B cell (primary cell): ENCODE measurements at regions not wholly inside any gene's neighbourhood (a gene's known extent, or its start where the extent isn't known, plus 50 kb on each side); places are given as distances from the start of the nearest gene placed in this dataset.

ENCODE experiments used
- ATAC-seq: fragments of 200-7000 bp; cut with Tn5 transposase; one replicate; pipeline ENCODE4 v1.10.0; 2021; ENCODE audit warnings: low read depth, mild to moderate bottlenecking, moderate number of reproducible peaks, moderate library complexity
- CTCF ChIA-PET: fragments of 350-600 bp; sonication (Branson Sonifier 250); formaldehyde crosslinking; loops from one replicate; lab custom pipeline; 2021; ENCODE audit warnings: antibody characterized with exemption, inconsistent platforms; lab: Charles Lee
- POLR2A ChIA-PET: fragments of 350-600 bp; sonication (Branson Sonifier 250); formaldehyde crosslinking; loops from one replicate; lab custom pipeline; 2021; ENCODE audit warnings: antibody characterized with exemption; lab: Charles Lee
- DNase-seq: peaks from one replicate; pipeline ENCODE4 v3.0.0; 2013
- H2AFZ ChIP-seq: 2 replicates; pipeline ENCODE4 v1.6.1; 2012; ENCODE audit warnings: mild to moderate bottlenecking, low read depth, low read length; ENCODE audit not compliant: insufficient read depth, poor library complexity, severe bottlenecking
- H3K27ac ChIP-seq, 2 donors: 1 replicate in 1 of 2; 2 replicates in 1 of 2; pipeline ENCODE4 v1.5.1; 2012 to 2013; ENCODE audit warnings: low read length in 2 of 2, mild to moderate bottlenecking in 2 of 2, moderate library complexity in 1 of 2
- H3K27me3 ChIP-seq, 4 experiments: fragments of 200-600 bp in 1 of 4; sonication (generic) in 1 of 4; replicated peaks in 1 of 4; 1 replicate in 2 of 4; 2 replicates in 2 of 4; pipeline versions ENCODE4 v1.6.1 to v1.7.0; 2013 to 2016; ENCODE audit warnings: low read length in 3 of 4, mild to moderate bottlenecking in 2 of 4, mixed read lengths in 1 of 4, moderate library complexity in 1 of 4; ENCODE audit not compliant: insufficient read depth in 4 of 4, control insufficient read depth in 3 of 4; ENCODE audit errors: control extremely low read depth in 1 of 4
- H3K36me3 ChIP-seq, 2 experiments: replicated peaks in 1 of 2; 1 replicate in 1 of 2; 2 replicates in 1 of 2; pipeline versions ENCODE4 v1.6.1 to v1.7.1; 2013; ENCODE audit warnings: low read length in 1 of 2; ENCODE audit not compliant: insufficient read depth in 2 of 2, control insufficient read depth in 1 of 2; ENCODE audit errors: control extremely low read depth in 1 of 2, extremely low read depth in 1 of 2
- H3K4me1 ChIP-seq, 2 donors: fragments of 200-600 bp in 1 of 2; sonication (generic) in 1 of 2; 1 replicate in 1 of 2; 2 replicates in 1 of 2; pipeline versions ENCODE4 v1.5.1 to v1.6.1; 2013 to 2017; ENCODE audit warnings: low read length in 2 of 2; ENCODE audit not compliant: control insufficient read depth in 2 of 2, insufficient read depth in 2 of 2
- H3K4me2 ChIP-seq: replicated peaks from 2 replicates; pipeline ENCODE3; 2012; ENCODE audit warnings: mild to moderate bottlenecking, low read depth, low read length; ENCODE audit not compliant: poor library complexity, severe bottlenecking
- H3K4me3 ChIP-seq, 5 experiments: fragments of 200-600 bp in 1 of 5; sonication (generic) in 1 of 5; 1 replicate in 3 of 5; 2 replicates in 2 of 5; pipeline versions ENCODE4 v1.5.1 to v1.7.0; 2011 to 2016; ENCODE audit warnings: low read length in 4 of 5, mild to moderate bottlenecking in 4 of 5, low read depth in 2 of 5, control low read depth in 1 of 5, moderate library complexity in 1 of 5; ENCODE audit not compliant: insufficient read depth in 1 of 5; ENCODE audit errors: control extremely low read depth in 1 of 5, extremely low read depth in 1 of 5
- H3K79me2 ChIP-seq: fragments of 200-600 bp; sonication (generic); one replicate; pipeline ENCODE4 v1.6.0; 2016; ENCODE audit warnings: low read length; ENCODE audit not compliant: control insufficient read depth, insufficient read depth
- H3K9ac ChIP-seq: fragments of 200-600 bp; sonication (generic); 2 replicates; pipeline ENCODE4 v1.6.1; 2017; ENCODE audit warnings: mild to moderate bottlenecking, low read length, moderate library complexity
- H3K9me3 ChIP-seq, 3 donors: one replicate each; pipeline versions ENCODE4 v1.6.1 to v1.7.1; 2013; ENCODE audit warnings: low read length in 2 of 3; ENCODE audit not compliant: control insufficient read depth in 2 of 3, insufficient read depth in 1 of 3; ENCODE audit errors: control extremely low read depth in 1 of 3
- H4K20me1 ChIP-seq: 2 replicates; pipeline ENCODE4 v1.6.0; 2012; ENCODE audit warnings: mild to moderate bottlenecking, low read length; ENCODE audit not compliant: insufficient read depth, control insufficient read depth, poor library complexity, severe bottlenecking
- H3K27ac Mint-ChIP-seq: one replicate; pipeline ENCODE4 v1.8.0; 2021; ENCODE audit warnings: mixed read lengths
- H3K27me3 Mint-ChIP-seq: one replicate; pipeline ENCODE4 v1.8.0; 2021; ENCODE audit warnings: mixed read lengths
- H3K4me1 Mint-ChIP-seq: one replicate; pipeline ENCODE4 v1.8.0; 2021; ENCODE audit warnings: mixed read lengths
- H3K4me3 Mint-ChIP-seq: one replicate; pipeline ENCODE4 v1.8.0; 2021; ENCODE audit warnings: mixed read lengths
- H3K9me3 Mint-ChIP-seq: one replicate; pipeline ENCODE4 v1.8.0; 2022; ENCODE audit warnings: mixed read lengths; ENCODE audit not compliant: insufficient read depth
- EZH2 ChIP-seq: IDR thresholded peaks from 2 replicates; pipeline ENCODE4 v1.6.1; 2012; ENCODE audit warnings: borderline replicate concordance, low read depth, mild to moderate bottlenecking, moderate library complexity, low read length; ENCODE audit not compliant: insufficient read depth, poor library complexity, severe bottlenecking
- WGBS: methylation state at CpG from one replicate; pipeline ENCODE4 v1.1.5; 2013; ENCODE audit warnings: missing lambda C conversion rate; ENCODE audit not compliant: insufficient coverage; 5-methylcytosine and 5-hydroxymethylcytosine counted together
- intact Hi-C: fragments of 100-400 bp; cut with micrococcal nuclease; formaldehyde crosslinking; loops from one replicate; pipeline ENCODE4 v1.10.0; 2022
- TF ChIP-seq, protein P1 (sequence below): fragments of 200-600 bp; IDR thresholded peaks from one replicate; pipeline ENCODE4 v1.8.0; 2022; ENCODE audit warnings: antibody characterized with exemption, mild to moderate bottlenecking

DNA sequence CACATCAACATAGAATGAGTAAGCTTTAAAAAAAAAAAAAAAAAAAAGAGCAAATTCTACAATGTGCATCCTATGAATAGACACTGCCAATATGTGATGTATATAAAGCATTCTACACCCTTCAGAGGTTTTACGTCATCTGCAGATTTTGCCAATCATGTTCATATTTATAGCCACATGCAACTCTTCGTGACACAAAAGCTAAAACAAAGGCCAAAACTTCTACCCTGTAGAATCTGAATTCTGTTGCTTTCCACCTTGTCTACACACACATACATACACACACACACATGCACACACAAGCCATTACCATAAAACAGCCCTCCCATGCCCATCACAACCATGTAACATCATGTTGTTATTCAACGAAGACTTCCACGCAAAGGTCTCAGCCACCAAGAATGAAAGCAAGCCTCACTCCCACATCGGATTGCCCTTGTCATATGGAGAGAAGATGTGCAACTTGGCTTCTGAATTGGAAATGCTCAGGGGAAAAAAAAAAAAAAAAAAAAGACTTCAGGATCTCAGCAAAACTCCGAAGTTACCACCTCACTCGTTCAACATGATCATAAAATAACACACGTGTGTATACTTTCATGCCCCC is 479.4 kb upstream of the JARID2 start:
- no peak overlapping the region for H3K4me3 Mint-ChIP-seq
- Histone ChIP-seq H3K27me3 (no peaks in the 10 kb centered on the region), H3K4me1 (no peaks in the 10 kb centered on the region), H3K36me3 (no peaks in the 10 kb centered on the region), H3K4me2 (no peak overlapping the region), H3K79me2 (no peaks in the 10 kb centered on the region), H3K9me3 (no peaks in the 10 kb centered on the region), H3K4me3 (no peak overlapping the region), H4K20me1 (no peaks in the 10 kb centered on the region), H3K9ac (no peak overlapping the region), H3K27ac (no peak overlapping the region), H2AFZ (no peak overlapping the region)
- 100% methylated on average over 4 of the region's 8 CpGs for WGBS
- ATAC-seq = no peak
- ChIA-PET CTCF (interaction anchor here (0.5 to 0.7 kb wide), 2 partner anchors 109 to 1965 kb away, joined by 3 to 4 read pairs; no protein-coding TSS in a partner anchor), POLR2A (interaction anchor here (0.7 kb wide), 1 partner anchor 229 kb away, joined by 3 read pairs; no protein-coding TSS in a partner anchor)
- DNase-seq = no peak
- H3K4me1 Mint-ChIP-seq = peaks cover 4% of the 10 kb centered on the region
- intact Hi-C loops = no loop called here
- H3K9me3 Mint-ChIP-seq = no peaks in the 10 kb centered on the region
- no peak for TF ChIP-seq EZH2
- TF ChIP-seq, protein P1, sequence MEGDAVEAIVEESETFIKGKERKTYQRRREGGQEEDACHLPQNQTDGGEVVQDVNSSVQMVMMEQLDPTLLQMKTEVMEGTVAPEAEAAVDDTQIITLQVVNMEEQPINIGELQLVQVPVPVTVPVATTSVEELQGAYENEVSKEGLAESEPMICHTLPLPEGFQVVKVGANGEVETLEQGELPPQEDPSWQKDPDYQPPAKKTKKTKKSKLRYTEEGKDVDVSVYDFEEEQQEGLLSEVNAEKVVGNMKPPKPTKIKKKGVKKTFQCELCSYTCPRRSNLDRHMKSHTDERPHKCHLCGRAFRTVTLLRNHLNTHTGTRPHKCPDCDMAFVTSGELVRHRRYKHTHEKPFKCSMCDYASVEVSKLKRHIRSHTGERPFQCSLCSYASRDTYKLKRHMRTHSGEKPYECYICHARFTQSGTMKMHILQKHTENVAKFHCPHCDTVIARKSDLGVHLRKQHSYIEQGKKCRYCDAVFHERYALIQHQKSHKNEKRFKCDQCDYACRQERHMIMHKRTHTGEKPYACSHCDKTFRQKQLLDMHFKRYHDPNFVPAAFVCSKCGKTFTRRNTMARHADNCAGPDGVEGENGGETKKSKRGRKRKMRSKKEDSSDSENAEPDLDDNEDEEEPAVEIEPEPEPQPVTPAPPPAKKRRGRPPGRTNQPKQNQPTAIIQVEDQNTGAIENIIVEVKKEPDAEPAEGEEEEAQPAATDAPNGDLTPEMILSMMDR = no peak
- H3K27ac Mint-ChIP-seq = no peak overlapping the region
- no peaks in the 10 kb centered on the region for H3K27me3 Mint-ChIP-seq

DNA sequence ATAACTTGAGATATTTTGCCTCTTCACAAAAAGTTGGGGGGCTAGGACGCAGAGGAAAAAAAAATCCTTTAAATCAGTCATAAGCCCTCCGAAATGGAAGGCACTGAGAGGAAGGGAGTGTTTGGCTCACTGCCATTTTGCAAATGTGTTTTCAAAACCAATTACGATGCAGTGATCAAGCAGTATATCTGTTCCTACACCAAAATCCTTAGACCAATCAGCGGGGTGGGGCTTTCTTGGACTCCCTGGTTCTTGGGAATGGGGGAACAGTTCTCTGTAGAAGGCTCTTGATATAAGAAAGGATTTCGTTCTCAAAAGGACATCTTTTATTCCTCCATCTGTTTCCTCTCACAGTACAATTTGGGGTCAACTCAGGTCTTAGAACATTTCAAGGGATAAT is 478.6 kb upstream of the JARID2 start:
- Histone ChIP-seq H3K79me2 (no peaks in the 10 kb centered on the region), H3K9me3 (no peaks in the 10 kb centered on the region), H4K20me1 (no peaks in the 10 kb centered on the region), H3K4me1 (no peaks in the 10 kb centered on the region), H3K4me2 (no peak overlapping the region), H3K4me3 (no peak overlapping the region), H3K27ac (no peak overlapping the region), H2AFZ (no peak overlapping the region), H3K27me3 (no peaks in the 10 kb centered on the region), H3K36me3 (no peaks in the 10 kb centered on the region), H3K9ac (no peak overlapping the region)
- ChIA-PET POLR2A (no interaction called here), CTCF (interaction anchor here (1.1 kb wide), 1 partner anchor 673 kb away, joined by 3 read pairs; no protein-coding TSS in a partner anchor)
- no peak overlapping the region for H3K27ac Mint-ChIP-seq
- H3K9me3 Mint-ChIP-seq = no peaks in the 10 kb centered on the region
- DNase-seq = no peak
- WGBS = no CpG with 5 or more reads among the region's 5 CpGs
- intact Hi-C loops = no loop called here
- no peaks in the 10 kb centered on the region for H3K27me3 Mint-ChIP-seq
- H3K4me1 Mint-ChIP-seq = peaks cover 7% of the 10 kb centered on the region
- no peak for ATAC-seq
- TF ChIP-seq, protein P1 = no peak
- TF ChIP-seq EZH2 = no peak
- no peak overlapping the region for H3K4me3 Mint-ChIP-seq
